K562 (cell line): ENCODE measurements at regions not wholly inside any gene's neighbourhood (a gene's known extent, or its start where the extent isn't known, plus 50 kb on each side); places are given as distances from the start of the nearest gene placed in this dataset.

Experiments used
- ATAC-seq: fragments of 200-7000 bp; cut with Tn5 transposase; 3 replicates; pipeline ENCODE4 v1.9.1; 2020; ENCODE audit warnings: moderate library complexity
- BruUV-seq: library from RNA; stranded (reverse); fragments of 400-500 nt; replicated peaks from 2 replicates; lab custom pipeline; 2021; lab: Mats Ljungman, UMichigan
- CTCF ChIA-PET: fragments of 300-600 bp; formaldehyde crosslinking; extraction: SDS; loops from one replicate; lab custom pipeline; 2021; ENCODE audit warnings: low intra/inter-chr PET ratio; lab: Yijun Ruan, JAX
- POLR2A ChIA-PET: fragments of 300-600, 350-650 bp; sonication (Branson Sonifier 250); formaldehyde crosslinking; extraction: SDS; loops from one replicate; lab custom pipeline; 2021; ENCODE audit warnings: antibody characterized with exemption, inconsistent platforms; lab: Yijun Ruan, JAX
- DNase-seq, 4 experiments: peaks; one replicate each; pipeline versions ENCODE4 v3.0.0 to v3.0.0-alpha.2; 2011 to 2018; ENCODE audit warnings: low spot score in 3 of 4, mixed read lengths in 3 of 4; ENCODE audit errors: extremely low read depth in 1 of 4
- FAIRE-seq: peaks from 2 replicates; lab custom pipeline; 2011; peaks lifted over from hg19 to GRCh38; lab: Jason Lieb, UNC
- H2AFZ ChIP-seq: 2 replicates; pipeline ENCODE4 v1.6.0; 2011; ENCODE audit warnings: low read depth, low read length, control low read depth, inconsistent platforms
- H3K27ac ChIP-seq: fragments of 200-600 bp; 3 replicates; pipeline ENCODE4 v1.8.0; 2011; ENCODE audit warnings: low read depth, mild to moderate bottlenecking, control low read depth, inconsistent platforms, low read length, moderate library complexity, mixed read lengths; ENCODE audit errors: extremely low read depth
- H3K27me3 ChIP-seq, 2 experiments: fragments of 300-600 bp in 1 of 2; 2 replicates in 1 of 2; 3 replicates in 1 of 2; pipeline versions ENCODE4 v1.6.0 to v1.8.0; 2011; ENCODE audit warnings: inconsistent platforms in 2 of 2, low read length in 2 of 2, mild to moderate bottlenecking in 1 of 2, mixed read lengths in 1 of 2, moderate library complexity in 1 of 2; ENCODE audit not compliant: control insufficient read depth in 2 of 2, insufficient read depth in 2 of 2
- H3K36me3 ChIP-seq: fragments of 300-600 bp; 3 replicates; pipeline ENCODE4 v1.8.0; 2011; ENCODE audit warnings: mild to moderate bottlenecking, low read length, inconsistent platforms; ENCODE audit not compliant: control insufficient read depth, insufficient read depth
- H3K4me1 ChIP-seq, 2 experiments: fragments of 200-600 bp in 1 of 2; replicated peaks in 1 of 2; 2 replicates in 1 of 2; 3 replicates in 1 of 2; pipeline versions ENCODE4 v1.5.1 to v1.8.0; 2011; ENCODE audit warnings: inconsistent platforms in 2 of 2, low read length in 2 of 2, mild to moderate bottlenecking in 1 of 2, mixed read lengths in 1 of 2, moderate library complexity in 1 of 2; ENCODE audit not compliant: control insufficient read depth in 2 of 2, insufficient read depth in 2 of 2
- H3K4me2 ChIP-seq: 2 replicates; pipeline ENCODE4 v1.6.1; 2011; ENCODE audit warnings: low read length, control low read depth, inconsistent platforms, mixed read lengths; ENCODE audit not compliant: insufficient read depth
- H3K4me3 ChIP-seq: fragments of 200-600 bp; sonication (generic), shearing (Covaris generic); 2 replicates; pipeline ENCODE4 v1.5.1; 2016; ENCODE audit warnings: control low read depth, inconsistent platforms
- H3K79me2 ChIP-seq: fragments of 200-600 bp; 3 replicates; pipeline ENCODE4 v1.8.0; 2011; ENCODE audit warnings: low read length, inconsistent platforms; ENCODE audit not compliant: control insufficient read depth, insufficient read depth
- H3K9ac ChIP-seq, 2 experiments: 2 replicates each; pipeline versions ENCODE4 v1.6.0 to v1.6.1; 2011; ENCODE audit warnings: low read depth in 2 of 2, low read length in 2 of 2, control low read depth in 1 of 2, inconsistent platforms in 1 of 2, mild to moderate bottlenecking in 1 of 2, mixed read lengths in 1 of 2; ENCODE audit not compliant: insufficient read depth in 1 of 2
- H3K9me1 ChIP-seq: one replicate; pipeline ENCODE4 v1.6.0; 2011; ENCODE audit warnings: inconsistent platforms, mild to moderate bottlenecking, low read length, moderate library complexity; ENCODE audit not compliant: control insufficient read depth, insufficient read depth
- H3K9me3 ChIP-seq: replicated peaks from 2 replicates; pipeline ENCODE4 v1.5.1; 2011; ENCODE audit warnings: low read depth, low read length, inconsistent platforms; ENCODE audit not compliant: control insufficient read depth, insufficient read depth
- H4K20me1 ChIP-seq: replicated peaks from 2 replicates; pipeline ENCODE4 v1.6.1; 2011; ENCODE audit warnings: low read length, inconsistent platforms, mixed read lengths; ENCODE audit not compliant: control insufficient read depth, insufficient read depth
- KHSRP ChIP-seq: fragments of 450-650 bp; IDR thresholded peaks from 2 replicates; pipeline ENCODE4 v1.6.1; 2017
- MAZ ChIP-seq, 2 experiments: fragments of 450-650 bp in 1 of 2; sonication (generic) in 1 of 2; formaldehyde crosslinking; IDR thresholded peaks in 1 of 2; conservative IDR thresholded peaks in 1 of 2; 2 replicates each; pipeline versions ENCODE4 v1.4.0 to v1.5.0; 2020; ENCODE audit warnings: mild to moderate bottlenecking in 1 of 2, missing genetic modification reagents in 1 of 2
- ZBTB7A ChIP-seq: IDR thresholded peaks from 2 replicates; pipeline ENCODE4 v1.6.1; 2011; ENCODE audit warnings: low read depth, mild to moderate bottlenecking, low read length, moderate library complexity, borderline replicate concordance; ENCODE audit not compliant: control insufficient read depth
- ZNF407 ChIP-seq: fragments of 450-650 bp; IDR thresholded peaks from 2 replicates; pipeline ENCODE4 v1.6.1; 2016; ENCODE audit warnings: low read depth
- ZNF57 ChIP-seq: fragments of 450-650 bp; formaldehyde crosslinking; IDR thresholded peaks from 2 replicates; pipeline ENCODE4 v1.4.0; 2020; ENCODE audit warnings: mild to moderate bottlenecking, moderate library complexity
- WGBS: fragments of 100-300 bp; shearing (Covaris generic); methylation state at CpG from one replicate; pipeline ENCODE4 v1.1.6; 2016; ENCODE audit warnings: low coverage, mixed read lengths; ENCODE audit not compliant: insufficient coverage; ENCODE audit errors: missing lambda C conversion rate; 5-methylcytosine and 5-hydroxymethylcytosine counted together
- in situ Hi-C: fragments of 300-500 bp; cut with MboI; formaldehyde crosslinking; loops from 4 replicates; pipeline ENCODE4 v1.15.0; 2018; ENCODE audit warnings: inconsistent platforms, mixed read lengths
- intact Hi-C: fragments of 100-400 bp; cut with micrococcal nuclease; formaldehyde crosslinking; loops from 2 replicates; pipeline ENCODE4 v1.14.2; 2022

DNA sequence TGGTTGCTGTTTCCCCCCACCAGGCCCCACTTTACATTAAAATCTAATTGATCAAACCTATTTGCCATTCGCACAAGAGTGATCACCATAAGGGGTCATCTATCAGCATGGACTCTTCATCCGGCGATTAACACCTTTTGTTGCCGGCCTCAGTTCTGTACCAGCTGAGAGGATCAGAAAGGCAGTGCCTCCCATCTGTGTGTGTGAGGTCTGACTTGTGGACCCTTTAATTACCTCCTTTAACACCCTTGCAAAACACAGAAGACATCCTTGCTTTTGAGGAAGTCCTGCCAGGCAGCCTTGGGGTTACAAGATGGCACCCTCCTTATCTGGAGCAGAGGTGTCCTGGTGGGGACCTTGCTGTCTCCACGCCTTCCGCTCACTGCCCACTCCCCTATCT is 77.2 kb upstream of the IRX3 start:
- Histone ChIP-seq H3K9me1 (no peaks in the 10 kb centered on the region), H3K4me3 (no peak overlapping the region), H3K79me2 (no peaks in the 10 kb centered on the region), H3K4me1 (no peaks in the 10 kb centered on the region), H2AFZ (no peak overlapping the region), H3K27ac (no peak overlapping the region), H3K9me3 (no peaks in the 10 kb centered on the region), H3K9ac (no peak overlapping the region), H3K27me3 (peaks cover 3 to 13% of the 10 kb centered on the region in 2 experiments; a peak in 3 of 5 replicates), H3K36me3 (no peaks in the 10 kb centered on the region), H4K20me1 (no peaks in the 10 kb centered on the region), H3K4me2 (no peak overlapping the region)
- no peak for ATAC-seq
- in situ Hi-C loops (no loop called here), intact Hi-C loops (no loop called here)
- DNase-seq: no peak
- no peak for FAIRE-seq
- WGBS: 0% methylated on average over 6 of the region's 6 CpGs
- TF ChIP-seq MAZ (CRISPR knock-in tag; conservative IDR thresholded peaks at IDR 0.05 in 1 of 2, IDR thresholded peaks at IDR 0.05 in 1 of 2) (no peak), ZNF407 (no peak), ZNF57 (CRISPR knock-in tag) (no peak), ZBTB7A (no peak), KHSRP (no peak)
- TF ChIP-seq, all 486 proteins: peak for 0
- POLR2A ChIA-PET: no interaction called here
- CTCF ChIA-PET: no interaction called here
- no TSS peak for BruUV-seq
